Glomerular endothelial cell (primary cell): ENCODE measurements at regions not wholly inside any gene's neighbourhood (a gene's known extent, or its start where the extent isn't known, plus 50 kb on each side); places are given as distances from the start of the nearest gene placed in this dataset.

ENCODE experiments used
- DNase-seq: peaks from one replicate; pipeline ENCODE4 v3.0.0-alpha.2; 2011; ENCODE audit warnings: low read depth, low spot score; ENCODE audit errors: extremely low read depth

DNA sequence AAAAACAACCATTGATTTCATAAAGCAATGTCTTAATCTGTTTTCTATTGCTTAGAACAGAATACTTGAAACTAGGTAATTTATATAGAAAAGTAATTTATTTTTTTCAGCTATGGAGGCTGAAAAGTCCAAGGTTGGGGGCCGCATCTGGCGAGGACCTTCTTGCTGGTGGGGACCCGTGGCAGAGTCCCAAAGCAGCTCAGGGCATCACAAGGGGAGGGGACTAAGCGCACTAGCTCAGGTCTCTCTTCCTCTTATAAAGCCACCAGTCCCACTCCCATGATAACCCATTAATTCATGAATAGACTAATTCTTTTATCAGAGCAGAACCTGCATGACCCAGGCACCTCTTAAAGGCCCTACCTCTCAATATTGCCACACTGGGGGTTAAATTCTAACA, 87.2 kb upstream of the KLF13 start:
- DNase-seq: no peak

- no peak for DNase-seq
These were observed 84.6 kb upstream of the KLF13 start for GRCh38 chr15:31241888-31242522.

DNA sequence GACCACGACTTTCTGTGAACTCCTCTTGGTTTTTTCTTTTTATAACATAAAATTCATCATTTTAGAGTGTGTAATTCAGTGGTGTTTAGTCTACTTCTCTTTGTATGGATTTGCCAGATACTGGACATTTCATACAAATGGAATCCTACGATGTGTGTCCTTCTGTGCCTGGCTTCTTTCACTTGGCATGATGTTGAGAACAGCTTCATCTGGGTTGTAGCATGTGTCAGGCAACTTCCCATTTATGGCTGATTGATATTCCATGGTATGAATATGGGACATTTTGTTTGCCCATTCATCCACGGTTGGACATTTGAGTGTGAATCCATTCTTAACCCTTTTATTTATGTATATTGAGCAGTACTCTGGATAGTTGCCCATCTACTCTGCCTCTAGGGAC, 82.7 kb upstream of the KLF13 start:
- no peak for DNase-seq

DNA sequence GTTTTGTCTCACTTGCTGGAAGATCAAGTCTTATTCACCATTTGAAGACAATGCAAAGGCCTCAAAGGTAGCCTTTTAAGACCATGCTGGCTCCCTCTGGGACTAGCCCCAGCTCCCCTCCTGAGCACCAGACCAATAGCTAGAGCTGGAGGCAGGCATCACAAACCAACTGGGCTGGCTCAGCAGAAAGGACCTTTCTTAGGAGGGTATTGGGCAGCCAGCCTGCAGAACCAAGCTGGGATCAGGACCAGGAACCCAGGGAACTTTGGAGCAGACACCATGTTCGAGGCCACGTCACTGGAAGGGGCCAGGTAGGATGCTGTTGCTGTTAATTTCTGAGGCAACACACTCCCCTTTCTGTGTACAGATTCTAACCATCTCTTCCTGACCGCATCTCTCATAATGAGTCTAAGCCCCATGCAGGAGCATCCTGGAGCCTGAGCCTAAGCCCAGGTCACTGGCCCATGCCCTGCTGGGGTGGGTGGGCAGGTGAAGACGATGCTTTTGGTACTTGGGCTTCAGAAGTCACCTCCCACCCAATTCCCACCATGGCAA, 81.4 kb upstream of the KLF13 start:
- no peak for DNase-seq

GRCh38 chr15:31245756-31246155, 80.9 kb upstream of the KLF13 start:
- DNase-seq: no peak

- no peak for DNase-seq
These were observed 79.2 kb upstream of the KLF13 start for GRCh38 chr15:31247404-31247803.

DNA sequence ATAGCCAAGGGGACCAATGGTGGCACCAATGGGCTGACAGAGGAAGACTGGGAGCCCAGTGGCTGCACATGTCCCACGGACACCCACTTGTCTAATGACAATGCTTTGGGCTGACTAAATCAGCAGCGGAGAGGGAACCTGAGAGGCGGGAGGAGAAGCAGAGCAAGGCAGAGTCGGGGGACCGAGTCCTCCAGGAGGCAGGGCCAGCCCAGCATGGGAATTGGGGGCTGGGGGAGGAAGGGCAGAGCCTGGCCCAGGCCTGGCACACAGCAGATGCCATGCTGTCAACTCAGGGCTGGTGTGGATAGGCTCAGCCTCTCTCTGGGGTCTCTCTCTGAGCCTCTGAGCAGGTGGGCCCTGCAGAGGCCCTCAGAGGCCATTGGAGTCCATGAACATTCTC, 78.4 kb upstream of the KLF13 start:
- DNase-seq: no peak

- no peak for DNase-seq
These were observed 77.7 kb upstream of the KLF13 start for GRCh38 chr15:31248951-31249350.

GRCh38 chr15:31250033-31250432, 76.6 kb upstream of the KLF13 start:
- DNase-seq: no peak

DNA sequence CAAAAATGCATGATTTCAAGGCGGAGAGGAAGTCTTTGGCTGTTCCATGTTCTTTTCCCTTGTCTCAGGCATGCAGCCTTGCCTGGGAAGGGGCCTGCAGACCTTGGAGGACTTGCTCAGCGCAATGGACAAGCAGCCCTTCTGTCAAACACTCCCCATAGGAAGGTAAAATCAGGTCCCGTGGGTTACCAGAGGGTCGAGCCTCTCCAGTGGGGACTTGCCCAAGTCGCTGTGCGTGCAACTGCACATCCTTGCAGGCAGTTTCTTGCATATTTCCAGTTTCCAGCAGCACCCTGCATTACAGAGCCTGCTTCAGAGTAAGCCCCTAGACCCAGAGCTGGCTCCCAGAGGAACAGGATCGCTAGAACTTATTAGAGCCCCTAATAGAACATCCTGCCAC, 75.5 kb upstream of the KLF13 start:
- DNase-seq: no peak

- DNase-seq: no peak
These were observed 74.4 kb upstream of the KLF13 start for GRCh38 chr15:31252171-31252785.

DNA sequence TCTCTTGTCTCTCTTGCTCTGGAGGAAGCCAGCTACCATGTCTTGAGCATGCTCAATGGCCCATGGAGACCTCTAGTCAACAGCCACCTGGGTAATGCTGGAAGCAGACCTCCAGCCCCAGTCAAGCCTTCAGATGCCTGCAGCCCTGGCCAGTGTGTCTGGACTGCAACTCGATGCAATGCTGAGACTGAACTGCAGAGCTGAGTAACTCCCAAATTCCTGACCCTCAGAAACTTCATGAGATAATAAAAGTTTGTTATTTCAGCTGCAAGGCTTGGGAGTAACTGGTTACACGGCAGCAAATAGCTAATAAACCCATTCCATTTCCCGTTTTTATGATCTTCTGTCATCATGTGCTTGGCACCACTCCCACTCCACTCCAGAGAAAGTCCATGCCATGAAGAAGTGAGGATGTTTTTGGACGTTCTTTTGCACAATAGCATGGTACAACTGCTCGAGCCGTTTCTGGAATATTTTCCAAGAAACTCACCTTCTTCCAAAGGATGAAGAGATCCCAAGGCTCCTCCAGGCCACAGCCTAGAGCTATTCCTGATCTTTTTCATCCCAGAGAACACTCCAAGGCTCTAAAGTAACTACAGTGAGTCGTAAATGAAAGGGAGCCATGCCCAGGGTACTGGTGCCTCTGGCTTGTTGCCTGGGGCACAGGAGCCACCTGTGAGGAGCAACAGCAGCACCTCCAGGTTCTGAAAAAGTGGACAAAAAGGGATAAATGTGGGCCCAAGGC, 72.0 kb upstream of the KLF13 start:
- no peak for DNase-seq

GRCh38 chr15:31255176-31255510, 71.5 kb upstream of the KLF13 start:
- DNase-seq: no peak

DNA sequence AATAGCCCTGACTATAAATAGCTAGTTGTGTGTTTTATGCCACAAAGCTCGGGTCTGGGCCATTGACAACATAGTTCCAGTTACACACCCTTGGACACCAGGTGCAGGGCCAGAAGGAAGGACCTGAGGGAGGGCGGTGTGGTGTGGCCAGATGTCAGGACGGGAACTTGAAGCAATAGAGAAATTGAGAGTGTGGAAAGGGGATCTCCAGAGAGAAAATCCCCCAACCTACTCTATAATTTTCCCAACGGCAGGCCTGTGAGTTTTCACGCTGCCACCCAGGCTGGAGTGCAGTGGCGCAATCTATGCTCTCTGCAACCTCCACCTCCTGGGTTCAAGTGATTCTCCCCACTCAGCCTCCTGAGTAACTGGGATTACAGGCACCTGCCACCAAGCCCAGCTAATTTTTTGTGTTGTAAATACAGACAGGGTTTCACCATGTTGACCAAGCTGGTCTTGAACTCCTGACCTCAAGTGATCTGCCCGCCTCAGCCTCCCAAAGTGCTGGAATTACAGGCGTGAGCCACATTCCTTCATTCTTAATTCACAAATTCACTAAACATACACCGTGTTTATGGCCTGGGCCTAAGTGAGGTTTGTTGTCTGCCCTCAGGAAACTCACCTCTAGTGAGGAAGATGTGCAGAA, 70.8 kb upstream of the KLF13 start:
- DNase-seq: no peak

GRCh38 chr15:31256378-31257265, 70.0 kb upstream of the KLF13 start:
- DNase-seq: no peak

DNA sequence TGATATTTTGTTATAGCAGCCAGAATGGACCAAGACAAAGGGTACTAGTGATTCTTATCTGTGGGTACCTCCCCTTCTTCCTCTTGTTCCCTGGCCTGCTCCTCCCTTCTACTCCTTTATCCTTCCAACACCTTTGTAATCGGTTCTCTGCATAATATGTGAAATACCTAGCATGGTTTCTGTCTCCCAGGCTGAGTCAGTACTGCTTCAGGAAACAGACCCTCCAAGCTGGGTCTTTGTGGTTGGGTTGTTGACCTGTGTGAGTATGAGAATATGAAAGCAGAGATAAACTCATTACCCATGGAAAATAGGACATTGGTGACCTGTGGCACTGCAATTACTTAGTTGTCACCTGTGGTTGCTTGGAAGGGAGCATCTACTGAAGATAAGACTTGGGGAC, 69.3 kb upstream of the KLF13 start:
- no peak for DNase-seq

- DNase-seq: no peak
These were observed 68.4 kb upstream of the KLF13 start for GRCh38 chr15:31258260-31258659.

GRCh38 chr15:31259562-31260252, 66.9 kb upstream of the KLF13 start:
- no peak for DNase-seq

DNA sequence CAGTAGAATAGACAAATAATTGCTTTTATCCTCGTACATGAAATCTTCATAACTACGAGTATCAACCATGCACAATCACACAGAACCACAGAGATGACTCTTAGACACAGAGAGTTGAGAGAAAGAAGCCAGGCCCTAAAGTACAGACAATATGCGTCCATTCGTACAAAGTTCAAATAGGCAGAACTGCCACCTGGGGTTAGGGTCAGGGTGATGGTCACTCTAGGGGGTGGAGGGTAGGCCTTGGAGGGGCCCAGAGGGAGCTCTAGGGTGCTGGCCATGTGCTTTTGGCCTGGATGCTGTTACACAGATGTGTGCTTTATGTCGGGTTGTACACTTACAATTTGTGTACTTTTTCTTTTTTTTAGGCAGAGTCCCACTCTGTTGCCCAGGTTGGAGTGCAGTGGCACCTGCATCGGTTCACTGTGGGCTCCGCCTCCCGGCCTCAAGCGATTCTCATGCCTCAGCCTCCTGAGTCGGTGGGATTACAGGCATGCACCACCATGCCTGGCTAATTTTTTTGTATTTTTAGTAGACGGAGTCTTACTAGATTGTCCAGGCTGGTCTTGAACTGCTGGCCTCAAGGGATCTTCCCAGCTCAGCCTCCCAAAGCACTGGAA, 65.9 kb upstream of the KLF13 start:
- DNase-seq: no peak
